NCI-H187 (cell line): ENCODE measurements at regions not wholly inside any gene's neighbourhood (a gene's known extent, or its start where the extent isn't known, plus 50 kb on each side); places are given as distances from the start of the nearest gene placed in this dataset.
"Not testable (repeated sequence)": the region's sequence is repeated elsewhere in the genome, so short reads cannot be mapped to it uniquely, and the experiment has no call there.

Experiments used
- DNase-seq, 2 experiments: peaks; one replicate each; lab custom pipeline; 2025; lab: John Stamatoyannopoulos, UW

GRCh38 chr20:22529150-22530019, 55.0 kb downstream of the FOXA2 start:
- no peak for DNase-seq

DNA sequence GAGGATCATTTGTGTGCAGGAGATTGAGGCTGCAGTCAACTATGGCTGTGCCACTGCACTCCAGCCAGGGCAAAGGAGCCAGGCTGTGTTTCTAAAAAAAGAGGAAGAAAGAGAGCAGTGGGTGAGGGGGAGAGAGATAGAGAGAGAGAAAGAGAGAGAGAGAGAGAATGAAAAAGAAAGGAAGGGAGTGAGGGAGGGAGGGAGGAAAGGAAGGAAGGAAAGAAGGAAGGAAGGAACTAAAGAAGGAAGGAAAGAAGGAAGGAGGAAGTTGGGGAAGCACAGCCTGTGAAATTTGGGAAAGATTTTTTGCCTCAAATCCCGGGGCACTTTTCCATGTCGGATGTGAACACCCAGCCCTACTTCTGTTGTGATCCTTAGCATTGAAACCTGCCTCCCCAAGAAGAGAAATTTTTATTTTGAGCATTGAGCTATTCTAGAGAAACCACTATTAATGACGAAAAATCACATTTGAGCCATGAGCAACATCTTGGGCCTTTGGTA, 57.8 kb downstream of the FOXA2 start:
- DNase-seq = no peak

DNA sequence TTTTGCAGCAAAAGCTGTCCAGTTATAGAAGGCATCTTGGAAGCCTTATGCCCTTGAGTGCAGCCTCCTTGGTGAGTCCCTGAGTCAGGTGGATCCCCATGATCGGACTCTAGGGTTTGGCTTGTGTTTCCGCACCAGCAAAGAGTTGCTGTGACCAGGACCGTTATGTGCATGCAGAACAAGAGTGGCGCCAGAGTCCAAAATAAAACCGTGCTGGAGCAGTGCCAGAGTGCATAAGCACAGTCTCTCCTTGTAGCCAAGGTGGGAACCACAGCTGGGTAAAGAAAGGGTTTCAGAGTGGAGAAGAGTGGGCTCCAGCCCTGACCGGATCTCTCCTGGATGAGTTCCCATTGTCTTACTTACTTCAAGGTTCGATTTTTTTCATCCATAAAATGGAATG, 58.6 kb downstream of the FOXA2 start:
- no peak for DNase-seq

GRCh38 chr20:22525069-22525820, 59.1 kb downstream of the FOXA2 start:
- DNase-seq = no peak

DNA sequence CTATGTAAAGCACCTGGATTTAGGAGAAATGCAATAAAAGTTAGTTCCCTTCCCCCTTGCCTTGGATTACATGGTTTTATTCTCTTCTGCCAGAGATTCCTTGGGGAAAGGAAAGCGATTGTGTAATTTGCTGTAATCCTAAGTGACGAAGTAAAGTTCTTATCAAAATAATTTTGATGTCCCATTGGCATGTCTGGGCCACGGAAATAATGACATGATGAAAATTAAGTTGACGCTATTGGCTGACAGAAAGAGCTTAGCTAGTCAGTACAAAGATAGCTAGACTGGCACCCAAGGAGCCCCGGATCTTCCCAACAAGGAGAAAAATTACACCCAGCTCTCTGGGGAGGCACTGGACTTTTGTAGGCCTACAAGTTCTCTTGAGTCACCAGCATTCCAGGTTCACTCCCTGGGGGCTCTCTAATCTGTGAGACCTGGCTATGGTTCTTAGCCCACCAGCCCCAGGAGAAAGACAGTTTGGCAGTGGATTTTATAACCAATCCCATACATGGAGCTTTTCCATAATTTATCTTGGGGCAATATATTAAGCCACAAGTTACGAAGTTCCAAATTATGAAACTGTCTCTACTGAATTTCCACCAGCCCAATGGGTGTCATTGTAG, 59.9 kb downstream of the FOXA2 start:
- no peak for DNase-seq

- no peak for DNase-seq
Measured at GRCh38 chr20:22523499-22524392, 60.6 kb downstream of the FOXA2 start.

DNA sequence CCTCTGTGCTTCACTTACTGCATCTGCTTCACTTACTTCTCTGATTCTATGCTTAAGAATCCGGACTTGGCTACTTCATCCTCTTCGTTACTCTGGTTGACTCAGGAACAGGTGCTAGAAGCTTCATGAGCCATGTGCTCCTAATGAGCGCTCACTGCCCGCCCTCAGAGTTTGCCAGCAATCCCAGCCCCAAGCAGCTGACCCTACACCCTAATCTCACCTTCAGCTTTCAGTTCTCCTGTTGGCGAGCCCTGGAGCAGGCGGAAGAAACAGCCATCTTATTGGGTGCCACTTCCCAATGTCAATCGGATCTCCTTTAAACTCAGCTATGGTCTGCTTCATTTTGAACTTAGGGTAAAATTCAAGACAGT, 61.3 kb downstream of the FOXA2 start:
- no peak for DNase-seq

- DNase-seq = no peak
Measured at GRCh38 chr20:22522701-22523100, 61.7 kb downstream of the FOXA2 start.

- DNase-seq = not testable (repeated sequence)
Measured at GRCh38 chr20:22521940-22522339, 62.4 kb downstream of the FOXA2 start.

DNA sequence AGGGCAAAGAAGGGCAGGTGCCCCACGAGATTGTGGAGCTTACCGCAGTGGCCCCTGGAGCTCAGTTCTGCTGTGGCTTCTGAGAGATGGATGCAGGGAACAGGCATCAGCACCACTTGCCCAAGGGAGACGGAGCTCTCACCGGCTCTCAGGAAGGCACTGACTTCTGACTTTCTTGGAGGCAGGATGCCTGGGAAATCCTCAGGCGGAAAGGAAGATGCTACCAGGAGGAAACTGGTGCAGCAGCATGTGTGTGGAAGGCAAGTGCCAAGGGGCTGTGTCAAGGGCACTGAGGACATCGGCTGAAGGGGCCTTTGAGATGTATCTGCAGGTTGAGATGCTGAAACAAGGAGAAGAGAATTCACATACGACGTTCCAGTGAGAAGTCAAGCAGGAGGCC, 64.0 kb downstream of the FOXA2 start:
- DNase-seq = no peak

- DNase-seq = no peak
Measured at GRCh38 chr20:22515264-22515663, 69.1 kb downstream of the FOXA2 start.

DNA sequence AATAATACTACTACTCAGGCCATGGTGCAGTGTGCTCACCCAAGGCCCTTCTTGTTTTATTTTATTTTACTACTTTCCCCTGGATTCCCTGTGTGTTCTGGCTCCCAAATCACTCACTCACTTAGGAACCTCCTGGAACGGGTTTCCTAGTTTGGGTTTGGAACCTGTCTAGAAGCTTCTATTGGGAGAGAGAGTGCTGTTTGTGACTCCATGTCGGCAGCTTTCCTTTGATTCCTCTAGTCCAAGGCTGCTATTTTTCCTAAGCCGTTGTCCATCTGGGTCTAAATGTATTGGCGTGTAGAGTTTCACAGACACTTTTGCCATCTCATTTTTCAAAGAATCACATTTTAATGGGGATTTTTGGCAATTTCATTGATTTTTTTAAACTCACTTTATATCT, 70.8 kb downstream of the FOXA2 start:
- DNase-seq = no peak

GRCh38 chr20:22512911-22513489, 71.4 kb downstream of the FOXA2 start:
- no peak for DNase-seq

- no peak for DNase-seq
Measured at GRCh38 chr20:22511943-22512910, 72.1 kb downstream of the FOXA2 start.

DNA sequence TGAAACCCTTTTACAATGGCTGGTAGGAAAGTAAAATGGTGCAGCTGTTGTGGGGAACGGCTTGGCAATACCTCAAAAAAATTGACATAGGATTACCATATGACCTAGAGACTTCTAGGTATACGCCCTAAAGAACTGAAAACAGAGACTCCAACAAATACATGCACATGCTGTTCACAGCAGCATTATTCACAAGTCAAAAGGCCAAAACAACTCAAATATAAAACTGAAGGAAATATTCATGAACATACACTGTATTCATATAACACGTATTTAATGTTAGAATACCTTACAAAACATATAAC, 74.6 kb downstream of the FOXA2 start:
- no peak for DNase-seq

- no peak for DNase-seq
Measured at GRCh38 chr20:22509090-22509842, 75.1 kb downstream of the FOXA2 start.

DNA sequence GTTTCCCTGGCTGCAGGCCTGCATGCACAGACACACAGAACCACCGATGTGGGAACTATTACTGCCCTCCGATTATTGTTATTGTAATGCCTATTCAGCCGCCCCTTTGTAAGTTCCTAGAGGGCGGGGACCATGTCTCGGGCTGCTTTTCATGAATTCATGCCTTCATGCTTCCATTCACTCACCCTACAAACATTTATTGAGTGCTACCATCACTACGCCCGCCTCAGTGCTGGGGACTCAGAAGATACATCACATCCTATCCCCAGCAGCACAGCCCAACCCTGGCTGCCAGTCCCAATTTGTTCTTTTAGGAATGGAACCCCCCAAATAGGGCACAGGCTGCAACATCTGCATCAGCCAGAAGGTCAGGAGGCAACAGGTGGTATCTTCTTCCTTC, 75.9 kb downstream of the FOXA2 start:
- DNase-seq = no peak

- DNase-seq = no peak
Measured at GRCh38 chr20:22507240-22507961, 77.0 kb downstream of the FOXA2 start.

- no peak for DNase-seq
Measured at GRCh38 chr20:22506827-22507226, 77.5 kb downstream of the FOXA2 start.
